ENCODE measurements at regions not wholly inside any gene's neighbourhood (a gene's known extent, or its start where the extent isn't known, plus 50 kb on each side); places are given as distances from the start of the nearest gene placed in this dataset.

DNA sequence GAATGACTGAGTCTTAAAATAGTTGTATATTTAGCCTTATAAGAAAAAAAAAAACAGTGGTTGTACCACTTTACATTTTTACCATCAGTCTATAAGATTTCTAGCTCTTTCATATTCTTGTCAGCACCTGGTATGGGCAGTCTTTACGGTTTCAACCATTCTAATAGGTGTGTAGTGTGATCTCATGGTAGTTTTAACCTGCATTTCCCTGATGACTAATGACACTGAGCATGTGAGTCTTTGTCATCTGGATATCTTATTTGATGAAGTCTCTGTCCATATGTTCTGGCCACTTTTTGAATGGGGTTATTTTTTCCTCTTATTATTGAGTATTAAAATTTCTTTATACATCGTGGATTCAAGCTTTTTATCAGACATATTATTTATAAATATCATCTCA lies 365.3 kb upstream of the IGFBP3 start:
- TF ChIP-seq, protein P1, sequence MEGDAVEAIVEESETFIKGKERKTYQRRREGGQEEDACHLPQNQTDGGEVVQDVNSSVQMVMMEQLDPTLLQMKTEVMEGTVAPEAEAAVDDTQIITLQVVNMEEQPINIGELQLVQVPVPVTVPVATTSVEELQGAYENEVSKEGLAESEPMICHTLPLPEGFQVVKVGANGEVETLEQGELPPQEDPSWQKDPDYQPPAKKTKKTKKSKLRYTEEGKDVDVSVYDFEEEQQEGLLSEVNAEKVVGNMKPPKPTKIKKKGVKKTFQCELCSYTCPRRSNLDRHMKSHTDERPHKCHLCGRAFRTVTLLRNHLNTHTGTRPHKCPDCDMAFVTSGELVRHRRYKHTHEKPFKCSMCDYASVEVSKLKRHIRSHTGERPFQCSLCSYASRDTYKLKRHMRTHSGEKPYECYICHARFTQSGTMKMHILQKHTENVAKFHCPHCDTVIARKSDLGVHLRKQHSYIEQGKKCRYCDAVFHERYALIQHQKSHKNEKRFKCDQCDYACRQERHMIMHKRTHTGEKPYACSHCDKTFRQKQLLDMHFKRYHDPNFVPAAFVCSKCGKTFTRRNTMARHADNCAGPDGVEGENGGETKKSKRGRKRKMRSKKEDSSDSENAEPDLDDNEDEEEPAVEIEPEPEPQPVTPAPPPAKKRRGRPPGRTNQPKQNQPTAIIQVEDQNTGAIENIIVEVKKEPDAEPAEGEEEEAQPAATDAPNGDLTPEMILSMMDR (IDR thresholded peaks at IDR 0.05) = no peak
- TF ChIP-seq POLR2A (IDR thresholded peaks at IDR 0.05) = no peak

Measured in heart left ventricle (tissue), 13 donors.